Adipocyte (in vitro differentiated cells): ENCODE measurements at regions not wholly inside any gene's neighbourhood (a gene's known extent, or its start where the extent isn't known, plus 50 kb on each side); places are given as distances from the start of the nearest gene placed in this dataset.

ENCODE experiments used
- DNase-seq: peaks from one replicate; pipeline ENCODE4 v3.0.0-alpha.2; 2015; ENCODE audit warnings: low read depth
- H3K27me3 ChIP-seq: replicated peaks from 2 replicates; pipeline ENCODE4 v1.7.0; 2013; ENCODE audit warnings: mild to moderate bottlenecking, low read length, moderate library complexity; ENCODE audit not compliant: control insufficient read depth, insufficient read depth
- H3K36me3 ChIP-seq: 2 replicates; pipeline ENCODE4 v1.7.0; 2013; ENCODE audit warnings: low read length, mild to moderate bottlenecking, moderate library complexity; ENCODE audit not compliant: control insufficient read depth, insufficient read depth, severe bottlenecking
- H3K4me1 ChIP-seq: 2 replicates; pipeline ENCODE4 v1.7.0; 2013; ENCODE audit warnings: mild to moderate bottlenecking, low read length, moderate library complexity; ENCODE audit not compliant: control insufficient read depth, insufficient read depth
- H3K4me3 ChIP-seq: 2 replicates; pipeline ENCODE4 v1.7.0; 2013; ENCODE audit warnings: mild to moderate bottlenecking, low read length, moderate library complexity
- H3K9ac ChIP-seq: 2 replicates; pipeline ENCODE4 v1.7.0; 2013; ENCODE audit warnings: mild to moderate bottlenecking, low read length, moderate library complexity
- H3K9me3 ChIP-seq: 2 replicates; pipeline ENCODE4 v1.7.0; 2013; ENCODE audit warnings: mild to moderate bottlenecking, low read length, moderate library complexity; ENCODE audit not compliant: control insufficient read depth

GRCh38 chr6:156543431-156543830 is 233.7 kb upstream of the ARID1B start:
- Histone ChIP-seq H3K4me1 (no peaks in the 10 kb centered on the region), H3K9ac (no peak overlapping the region), H3K4me3 (no peak overlapping the region), H3K27me3 (peaks cover 5% of the 10 kb centered on the region), H3K9me3 (no peaks in the 10 kb centered on the region), H3K36me3 (no peaks in the 10 kb centered on the region)
- no peak for DNase-seq

DNA sequence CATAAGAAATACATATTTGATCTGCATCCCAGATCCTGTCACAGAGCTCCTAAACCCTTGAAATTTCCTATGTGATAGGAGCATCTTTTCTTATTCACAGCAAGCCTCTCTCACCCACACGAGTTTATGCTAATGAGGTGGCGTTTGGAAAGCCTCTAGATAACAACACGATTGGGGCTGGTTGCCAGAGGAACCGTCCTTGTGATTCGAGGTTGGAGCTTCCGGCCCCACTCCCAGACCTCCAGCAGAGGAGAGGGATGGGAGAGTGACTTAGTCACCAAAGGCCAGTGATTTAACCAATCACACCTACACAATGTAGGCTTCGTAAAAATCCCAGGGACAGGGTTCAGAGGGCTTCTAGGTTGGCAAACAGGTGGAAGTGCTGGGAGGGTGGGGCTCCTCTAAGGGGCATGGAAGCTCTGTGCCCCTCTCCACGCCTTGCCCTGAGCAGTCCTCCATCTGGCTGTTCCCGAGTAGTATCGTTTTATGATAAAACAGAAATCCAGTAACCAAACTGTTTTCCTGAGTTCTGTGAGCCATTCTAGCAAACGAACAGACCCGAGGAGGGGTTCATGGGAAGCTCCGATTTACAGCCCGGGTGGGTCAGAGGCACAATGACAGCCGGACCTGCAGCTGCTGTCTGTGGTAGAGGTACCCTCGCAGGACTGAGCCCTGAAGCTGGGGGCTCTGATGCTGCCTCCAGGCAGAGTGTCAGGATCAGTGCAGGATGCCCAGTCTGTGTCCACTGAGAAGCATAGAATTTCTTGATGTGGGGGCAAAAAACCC is 238.1 kb upstream of the ARID1B start:
- DNase-seq, result no peak
- Histone ChIP-seq H3K36me3 (no peaks in the 10 kb centered on the region), H3K9ac (no peak overlapping the region), H3K27me3 (no peaks in the 10 kb centered on the region), H3K4me1 (no peaks in the 10 kb centered on the region), H3K9me3 (no peaks in the 10 kb centered on the region), H3K4me3 (no peak overlapping the region)

DNA sequence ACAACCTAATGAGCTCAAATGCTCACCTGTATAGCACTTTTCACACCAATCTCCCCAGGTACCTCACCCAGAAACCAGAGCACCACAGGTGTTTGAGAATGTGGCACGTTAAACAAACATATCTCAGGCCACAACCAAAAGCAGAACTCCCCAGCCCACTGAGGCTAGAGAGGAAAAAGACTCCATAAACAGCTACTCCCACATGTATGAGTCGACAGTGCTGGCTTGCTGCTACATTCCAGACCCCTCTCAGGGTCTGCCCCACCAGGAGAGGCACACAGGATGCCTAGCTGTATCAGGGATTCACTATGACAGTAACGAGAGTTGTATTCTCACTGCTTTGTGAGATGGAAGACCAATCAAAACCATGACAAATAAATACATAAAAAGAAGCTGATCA is 242.6 kb upstream of the ARID1B start:
- Histone ChIP-seq H3K9me3 (no peaks in the 10 kb centered on the region), H3K4me3 (no peak overlapping the region), H3K36me3 (no peaks in the 10 kb centered on the region), H3K4me1 (no peaks in the 10 kb centered on the region), H3K27me3 (no peaks in the 10 kb centered on the region), H3K9ac (no peak overlapping the region)
- no peak for DNase-seq

DNA sequence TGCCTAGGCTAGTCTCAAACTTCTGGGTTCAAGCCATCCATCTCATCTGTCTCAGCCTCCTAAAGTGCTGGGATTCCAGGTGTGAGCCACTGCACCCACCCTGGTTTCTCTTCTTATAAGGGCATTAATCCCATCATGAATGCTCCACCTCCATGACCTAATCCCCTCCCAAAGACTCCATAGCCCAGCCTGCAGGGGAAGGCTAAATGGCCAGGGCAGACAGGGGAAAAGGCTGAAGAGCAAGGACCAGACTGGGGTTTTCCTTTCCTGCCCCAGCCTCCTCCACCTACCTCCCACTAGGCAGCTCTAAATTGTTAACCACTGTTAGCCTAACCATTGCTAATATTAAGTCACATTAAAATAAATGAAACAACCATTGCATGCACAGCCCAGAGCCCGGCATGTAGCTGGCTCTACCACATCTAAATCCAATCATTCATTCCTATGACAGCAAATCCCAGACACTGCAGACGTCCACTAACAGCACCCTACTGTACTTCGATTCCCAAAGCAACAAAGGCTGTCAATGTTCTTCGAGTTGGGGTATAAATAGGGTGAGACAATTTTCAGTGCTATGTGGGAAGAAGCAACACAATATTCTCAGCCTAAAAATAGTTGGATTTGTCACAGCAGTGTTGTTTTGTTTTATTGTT is 243.2 kb upstream of the ARID1B start:
- Histone ChIP-seq H3K4me3 (no peak overlapping the region), H3K4me1 (no peaks in the 10 kb centered on the region), H3K9me3 (no peaks in the 10 kb centered on the region), H3K36me3 (no peaks in the 10 kb centered on the region), H3K9ac (no peak overlapping the region), H3K27me3 (no peaks in the 10 kb centered on the region)
- DNase-seq, result no peak

GRCh38 chr6:156526081-156526480 is 251.1 kb upstream of the ARID1B start:
- no peak for DNase-seq
- Histone ChIP-seq H3K27me3 (no peaks in the 10 kb centered on the region), H3K4me3 (no peak overlapping the region), H3K4me1 (no peaks in the 10 kb centered on the region), H3K9ac (no peak overlapping the region), H3K36me3 (no peaks in the 10 kb centered on the region), H3K9me3 (no peaks in the 10 kb centered on the region)

- no peak overlapping the region for H3K9ac ChIP-seq
- H3K9me3 ChIP-seq, result no peaks in the 10 kb centered on the region
- no peaks in the 10 kb centered on the region for H3K27me3 ChIP-seq
- no peak for DNase-seq
- no peaks in the 10 kb centered on the region for H3K36me3 ChIP-seq
- no peak overlapping the region for H3K4me3 ChIP-seq
- no peaks in the 10 kb centered on the region for H3K4me1 ChIP-seq
Observed at GRCh38 chr6:156525541-156525940, 251.6 kb upstream of the ARID1B start.

- Histone ChIP-seq H3K9me3 (peaks cover 3% of the 10 kb centered on the region), H3K4me3 (no peak overlapping the region), H3K9ac (no peak overlapping the region), H3K36me3 (no peaks in the 10 kb centered on the region), H3K27me3 (no peaks in the 10 kb centered on the region), H3K4me1 (no peaks in the 10 kb centered on the region)
- DNase-seq, result no peak
Observed at GRCh38 chr6:156519940-156520339, 257.2 kb upstream of the ARID1B start.

GRCh38 chr6:156517088-156517487 is 260.1 kb upstream of the ARID1B start:
- no peak overlapping the region for H3K4me3 ChIP-seq
- H3K36me3 ChIP-seq, result no peaks in the 10 kb centered on the region
- DNase-seq, result no peak

DNA sequence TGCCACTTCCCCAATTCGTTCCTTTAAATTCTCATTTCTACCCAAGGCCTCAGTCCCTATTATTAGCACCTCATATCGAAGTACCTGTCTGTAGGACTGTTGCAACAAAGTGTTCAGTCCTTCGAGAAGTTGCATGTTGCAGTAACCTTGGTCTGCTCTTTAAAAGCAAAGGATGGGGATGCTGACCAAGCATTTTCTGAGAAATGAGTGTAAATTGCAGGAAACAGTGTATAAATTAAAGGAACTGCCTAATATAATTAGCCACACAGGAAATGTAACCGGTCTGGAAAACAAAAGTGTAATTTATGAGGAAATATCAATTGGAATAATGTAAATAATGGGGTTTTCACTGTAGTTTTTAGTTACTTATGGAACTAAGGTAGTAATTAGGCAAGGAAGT is 261.9 kb upstream of the ARID1B start:
- Histone ChIP-seq H3K4me3 (no peak overlapping the region), H3K9ac (no peak overlapping the region), H3K9me3 (peaks cover 3% of the 10 kb centered on the region), H3K27me3 (no peaks in the 10 kb centered on the region), H3K36me3 (no peaks in the 10 kb centered on the region), H3K4me1 (no peaks in the 10 kb centered on the region)
- no peak for DNase-seq

More at GRCh38 chr6:156517088-156517487, 260.1 kb upstream of the ARID1B start:
- H3K9ac ChIP-seq, result no peak overlapping the region
- no peaks in the 10 kb centered on the region for H3K27me3 ChIP-seq
- peaks cover 3% of the 10 kb centered on the region for H3K9me3 ChIP-seq
- H3K4me1 ChIP-seq, result no peaks in the 10 kb centered on the region

GRCh38 chr6:156513504-156513903 is 263.7 kb upstream of the ARID1B start:
- H3K4me3 ChIP-seq, result no peak overlapping the region
- no peaks in the 10 kb centered on the region for H3K9me3 ChIP-seq
- H3K9ac ChIP-seq, result no peak overlapping the region
- H3K36me3 ChIP-seq, result no peaks in the 10 kb centered on the region
- H3K27me3 ChIP-seq, result no peaks in the 10 kb centered on the region
- H3K4me1 ChIP-seq, result no peaks in the 10 kb centered on the region
- no peak for DNase-seq

DNA sequence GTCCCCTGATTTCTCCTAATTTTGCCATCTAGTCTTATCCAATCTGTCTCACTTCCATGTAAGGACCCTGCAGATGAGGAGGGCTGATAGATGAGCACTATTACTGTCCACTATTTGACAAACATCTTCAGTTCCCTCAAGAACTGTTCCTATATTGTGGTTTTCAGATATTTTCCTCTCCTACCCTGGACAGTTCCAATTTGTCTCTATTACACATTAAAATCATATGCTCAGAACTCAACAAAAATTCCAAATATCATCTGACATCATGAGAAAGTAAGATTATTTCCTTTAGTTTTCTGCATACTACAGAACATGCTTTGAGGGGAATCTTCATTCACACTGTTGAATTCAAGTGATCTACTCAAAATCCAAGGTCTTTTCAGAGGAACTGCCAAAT is 265.6 kb upstream of the ARID1B start:
- Histone ChIP-seq H3K9me3 (no peaks in the 10 kb centered on the region), H3K4me1 (no peaks in the 10 kb centered on the region), H3K36me3 (no peaks in the 10 kb centered on the region), H3K27me3 (no peaks in the 10 kb centered on the region), H3K9ac (no peak overlapping the region), H3K4me3 (no peak overlapping the region)
- DNase-seq, result no peak
